Endothelial cell of umbilical vein (primary cell): ENCODE measurements at regions not wholly inside any gene's neighbourhood (a gene's known extent, or its start where the extent isn't known, plus 50 kb on each side); places are given as distances from the start of the nearest gene placed in this dataset.

Experiments
- BruUV-seq: library from RNA; stranded (reverse); fragments of 400-500 nt; replicated peaks from 2 replicates; lab custom pipeline; 2021; lab: Mats Ljungman, UMichigan
- CTCF ChIA-PET: fragments of 300-600, 350-600 bp; sonication (Branson Sonifier 250); formaldehyde crosslinking; loops from one replicate; lab custom pipeline; 2021; ENCODE audit warnings: antibody characterized with exemption, inconsistent platforms; lab: Charles Lee
- POLR2A ChIA-PET: fragments of 300-600, 350-600 bp; sonication (Branson Sonifier 250); formaldehyde crosslinking; loops from one replicate; lab custom pipeline; 2021; ENCODE audit warnings: antibody characterized with exemption, inconsistent platforms; lab: Charles Lee
- DNase-seq: peaks from one replicate; pipeline ENCODE4 v3.0.0-alpha.2; 2011; ENCODE audit warnings: low read depth, low spot score
- FAIRE-seq: peaks from 2 replicates; lab custom pipeline; 2011; peaks lifted over from hg19 to GRCh38; lab: Jason Lieb, UNC
- H2AFZ ChIP-seq: 2 replicates; pipeline ENCODE4 v1.6.0; 2012; ENCODE audit warnings: low read depth, low read length, control low read depth, inconsistent platforms
- H3K27ac ChIP-seq: 2 replicates; pipeline ENCODE4 v1.5.1; 2011; ENCODE audit warnings: low read depth, mild to moderate bottlenecking, control low read depth, low read length, moderate library complexity; ENCODE audit not compliant: insufficient read depth
- H3K27me3 ChIP-seq, 2 experiments: 2 replicates each; pipeline versions ENCODE4 v1.6.0 to v1.6.1; 2011; ENCODE audit warnings: low read length in 2 of 2, mixed read lengths in 1 of 2; ENCODE audit not compliant: control insufficient read depth in 2 of 2, insufficient read depth in 2 of 2
- H3K36me3 ChIP-seq, 2 experiments: 2 replicates in 1 of 2; 3 replicates in 1 of 2; pipeline ENCODE4 v1.5.1; 2011; ENCODE audit warnings: low read length in 2 of 2, mild to moderate bottlenecking in 1 of 2, moderate library complexity in 1 of 2; ENCODE audit not compliant: control insufficient read depth in 2 of 2, insufficient read depth in 2 of 2; ENCODE audit errors: extremely low read depth in 1 of 2
- H3K4me1 ChIP-seq: 3 replicates; pipeline ENCODE4 v1.5.1; 2011; ENCODE audit warnings: mild to moderate bottlenecking, low read length; ENCODE audit not compliant: control insufficient read depth, insufficient read depth; ENCODE audit errors: extremely low read depth
- H3K4me2 ChIP-seq: 2 replicates; pipeline ENCODE4 v1.6.1; 2011; ENCODE audit warnings: low read length, control low read depth, mixed read lengths; ENCODE audit not compliant: insufficient read depth
- H3K4me3 ChIP-seq, 3 experiments: fragments of 200-600 bp in 1 of 3; sonication (generic), shearing (Covaris generic) in 1 of 3; replicated peaks in 1 of 3; 2 replicates each; pipeline ENCODE4 v1.5.1; 2011 to 2016; ENCODE audit warnings: control low read depth in 3 of 3, low read length in 3 of 3, mild to moderate bottlenecking in 2 of 3, inconsistent platforms in 1 of 3, low read depth in 1 of 3, moderate library complexity in 1 of 3; ENCODE audit not compliant: insufficient read depth in 1 of 3
- H3K79me2 ChIP-seq: 2 replicates; pipeline ENCODE4 v1.6.0; 2012; ENCODE audit warnings: low read length, inconsistent platforms; ENCODE audit not compliant: control insufficient read depth, insufficient read depth
- H3K9ac ChIP-seq: replicated peaks from 2 replicates; pipeline ENCODE3; 2011; ENCODE audit warnings: low read length, control low read depth; ENCODE audit not compliant: insufficient read depth; ENCODE audit errors: extremely low read depth
- H3K9me1 ChIP-seq: replicated peaks from 3 replicates; pipeline ENCODE4 v1.6.0; 2011; ENCODE audit warnings: mild to moderate bottlenecking, low read length; ENCODE audit not compliant: control insufficient read depth, insufficient read depth; ENCODE audit errors: extremely low read depth
- H3K9me3 ChIP-seq: replicated peaks from 2 replicates; pipeline ENCODE4 v1.5.1; 2012; ENCODE audit warnings: low read length, inconsistent platforms; ENCODE audit not compliant: control insufficient read depth, insufficient read depth
- H4K20me1 ChIP-seq: replicated peaks from 2 replicates; pipeline ENCODE3; 2011; ENCODE audit warnings: mild to moderate bottlenecking, low read length; ENCODE audit not compliant: control insufficient read depth, insufficient read depth; ENCODE audit errors: extremely low read depth
- FOS ChIP-seq: IDR thresholded peaks from 2 replicates; pipeline ENCODE4 v1.6.1; 2011; ENCODE audit warnings: mild to moderate bottlenecking, low read length, moderate library complexity, borderline replicate concordance; ENCODE audit not compliant: insufficient read depth
- POLR2AphosphoS5 ChIP-seq: IDR thresholded peaks from 2 replicates; pipeline ENCODE4 v1.6.1; 2012; ENCODE audit warnings: low read depth, mild to moderate bottlenecking, control low read depth, low read length, moderate library complexity; ENCODE audit not compliant: insufficient read depth
- dilution Hi-C: fragments of 300-500 bp; cut with MboI; formaldehyde crosslinking; loops from one replicate; pipeline ENCODE4 v1.15.0; 2019; ENCODE audit warnings: low sequenced_read_pairs; ENCODE audit not compliant: extremely low pct_ligation_motif_present
- intact Hi-C: fragments of 100-400 bp; cut with micrococcal nuclease; formaldehyde crosslinking; loops from one replicate; pipeline ENCODE4 v1.10.0; 2022

DNA sequence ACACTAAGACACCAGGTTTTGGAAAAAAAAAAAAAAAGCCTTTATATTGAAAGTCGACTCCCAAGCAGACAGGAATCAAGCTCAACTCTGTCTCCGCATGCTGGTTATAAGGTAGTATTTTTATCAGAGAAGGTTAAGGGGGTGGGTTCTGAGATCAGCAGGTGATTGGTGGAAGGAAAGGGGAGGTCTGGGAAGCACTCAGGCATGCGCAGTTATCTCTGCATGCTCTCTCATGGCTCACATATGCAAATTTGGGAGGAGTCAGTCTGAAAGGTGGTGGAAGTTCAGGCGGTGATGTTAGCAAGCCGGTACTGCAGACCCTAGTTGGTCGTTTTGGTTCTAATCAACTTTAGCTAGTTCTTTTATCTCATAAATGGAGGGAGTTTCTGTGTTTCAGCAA, 357.6 kb upstream of the C16orf82 start:
- H3K9me3 ChIP-seq: peaks cover 4% of the 10 kb centered on the region
- no peak overlapping the region for H3K4me3 ChIP-seq
- intact Hi-C loops (no loop called here), dilution Hi-C loops (no loop called here)
- H4K20me1 ChIP-seq: no peaks in the 10 kb centered on the region
- no peak for TF ChIP-seq POLR2AphosphoS5
- ChIA-PET CTCF (no interaction called here), POLR2A (no interaction called here)
- H3K4me2 ChIP-seq: no peak overlapping the region
- H3K27me3 ChIP-seq: no peaks in the 10 kb centered on the region
- H3K27ac ChIP-seq: no peak overlapping the region
- DNase-seq (no peak), FAIRE-seq (no peak)
- H3K36me3 ChIP-seq: no peaks in the 10 kb centered on the region
- no peak overlapping the region for H3K9ac ChIP-seq
- BruUV-seq: no TSS peak
- H3K79me2 ChIP-seq: no peaks in the 10 kb centered on the region
- no peak overlapping the region for H2AFZ ChIP-seq
- no peaks in the 10 kb centered on the region for H3K9me1 ChIP-seq
- H3K4me1 ChIP-seq: no peaks in the 10 kb centered on the region

DNA sequence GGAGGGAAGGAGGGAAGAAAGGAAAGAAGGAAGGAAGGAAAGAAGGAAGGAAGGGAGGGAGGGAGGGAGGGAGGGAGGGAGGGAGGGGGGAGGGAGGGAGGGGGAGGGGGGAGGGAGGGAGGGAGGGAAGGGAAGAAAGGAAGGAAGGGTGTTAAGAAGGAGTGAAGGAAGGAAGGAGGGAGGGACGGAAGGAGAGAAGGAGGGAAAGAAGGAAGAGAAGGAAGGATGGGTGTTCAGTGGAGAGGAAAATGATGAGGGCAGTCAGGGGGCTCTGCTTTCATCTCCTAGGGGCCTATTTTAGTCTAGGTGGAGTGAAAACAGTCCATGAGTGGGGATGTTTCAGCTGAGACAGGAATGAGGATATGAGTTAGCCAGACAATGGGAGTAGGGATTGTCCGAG, 357.0 kb upstream of the C16orf82 start:
- Histone ChIP-seq H3K4me3 (no peak overlapping the region), H3K27ac (no peak overlapping the region), H3K9me1 (no peaks in the 10 kb centered on the region), H3K27me3 (no peaks in the 10 kb centered on the region), H2AFZ (no peak overlapping the region), H3K4me1 (no peaks in the 10 kb centered on the region), H3K36me3 (no peaks in the 10 kb centered on the region), H4K20me1 (no peaks in the 10 kb centered on the region), H3K9me3 (peaks cover 4% of the 10 kb centered on the region), H3K79me2 (no peaks in the 10 kb centered on the region), H3K4me2 (no peak overlapping the region), H3K9ac (no peak overlapping the region)
- dilution Hi-C loops: no loop called here
- no peak for TF ChIP-seq FOS
- ChIA-PET CTCF (no interaction called here), POLR2A (no interaction called here)
- DNase-seq (no peak), FAIRE-seq (no peak)
- no TSS peak for BruUV-seq
- intact Hi-C loops: no loop called here
